GM18519 (cell line): ENCODE measurements at regions not wholly inside any gene's neighbourhood (a gene's known extent, or its start where the extent isn't known, plus 50 kb on each side); places are given as distances from the start of the nearest gene placed in this dataset.
"Not testable (repeated sequence)": the region's sequence is repeated elsewhere in the genome, so short reads cannot be mapped to it uniquely, and the experiment has no call there.

Source experiments
- ATAC-seq: cut with Tn5 transposase; IDR thresholded peaks from one replicate; pipeline ENCODE4 v1.9.1; 2021; ENCODE audit warnings: mild to moderate bottlenecking, moderate library complexity; ENCODE audit not compliant: unreplicated experiment, low FRiP score

GRCh38 chr4:127343123-127343522, 289.6 kb upstream of the INTU start:
- ATAC-seq: not testable (repeated sequence)

GRCh38 chr4:127344071-127344470, 288.7 kb upstream of the INTU start:
- ATAC-seq: no peak

- no peak for ATAC-seq
Measured at GRCh38 chr4:127347936-127348335, 284.8 kb upstream of the INTU start.

GRCh38 chr4:127352220-127353113, 280.3 kb upstream of the INTU start:
- no peak for ATAC-seq

GRCh38 chr4:127355743-127356142, 277.0 kb upstream of the INTU start:
- no peak for ATAC-seq

- no peak for ATAC-seq
Measured at GRCh38 chr4:127357765-127358164, 275.0 kb upstream of the INTU start.

GRCh38 chr4:127362686-127363085, 270.1 kb upstream of the INTU start:
- no peak for ATAC-seq

GRCh38 chr4:127364397-127364796, 268.4 kb upstream of the INTU start:
- ATAC-seq: no peak

- no peak for ATAC-seq
Measured at GRCh38 chr4:127364911-127365310, 267.8 kb upstream of the INTU start.

- no peak for ATAC-seq
Measured at GRCh38 chr4:127370604-127371003, 262.2 kb upstream of the INTU start.

GRCh38 chr4:127379499-127379898, 253.3 kb upstream of the INTU start:
- ATAC-seq: no peak

- ATAC-seq: not testable (repeated sequence)
Measured at GRCh38 chr4:127379948-127380347, 252.8 kb upstream of the INTU start.

- no peak for ATAC-seq
Measured at GRCh38 chr4:127383666-127384065, 249.1 kb upstream of the INTU start.

- ATAC-seq: no peak
Measured at GRCh38 chr4:127394516-127394915, 238.2 kb upstream of the INTU start.

- ATAC-seq: no peak
Measured at GRCh38 chr4:127400276-127400675, 232.5 kb upstream of the INTU start.

GRCh38 chr4:127400731-127401346, 231.9 kb upstream of the INTU start:
- ATAC-seq: peak; percentile 87

GRCh38 chr4:127403471-127404084, 229.2 kb upstream of the INTU start:
- no peak for ATAC-seq

GRCh38 chr4:127406187-127406586, 226.6 kb upstream of the INTU start:
- ATAC-seq: no peak

GRCh38 chr4:127407572-127407971, 225.2 kb upstream of the INTU start:
- ATAC-seq: not testable (repeated sequence)

GRCh38 chr4:127410201-127410600, 222.6 kb upstream of the INTU start:
- no peak for ATAC-seq

GRCh38 chr4:127410644-127411043, 222.1 kb upstream of the INTU start:
- no peak for ATAC-seq
